GM23338 (cell line): ENCODE measurements at regions not wholly inside any gene's neighbourhood (a gene's known extent, or its start where the extent isn't known, plus 50 kb on each side); places are given as distances from the start of the nearest gene placed in this dataset.

Source experiments
- ATAC-seq: fragments of 200-7000 bp; cut with Tn5 transposase; 3 replicates; pipeline ENCODE4 v1.9.1; 2020
- DNase-seq: peaks from one replicate; pipeline ENCODE4 v3.0.0-alpha.2; 2015; ENCODE audit warnings: low spot score
- H2AFZ ChIP-seq: fragments of 200-600 bp; sonication (generic); 2 replicates; pipeline ENCODE4 v1.8.0; 2016; ENCODE audit warnings: antibody characterized with exemption, mild to moderate bottlenecking, moderate library complexity
- H3F3A ChIP-seq: fragments of 200-600 bp; sonication (generic); replicated peaks from 2 replicates; pipeline ENCODE4 v1.8.0; 2017; ENCODE audit warnings: antibody characterized with exemption, mixed run types, low read depth
- H3K27ac ChIP-seq: fragments of 200-600 bp; sonication (generic); 2 replicates; pipeline ENCODE4 v1.6.1; 2016; ENCODE audit warnings: low read depth
- H3K27me3 ChIP-seq: fragments of 200-600 bp; sonication (generic); 2 replicates; pipeline ENCODE4 v1.8.0; 2016; ENCODE audit warnings: mild to moderate bottlenecking, mixed run types, moderate library complexity; ENCODE audit not compliant: insufficient read depth
- H3K36me3 ChIP-seq: fragments of 200-600 bp; sonication (generic); 2 replicates; pipeline ENCODE4 v1.8.0; 2016; ENCODE audit warnings: mild to moderate bottlenecking; ENCODE audit not compliant: insufficient read depth
- H3K4me1 ChIP-seq: fragments of 200-600 bp; sonication (generic); 2 replicates; pipeline ENCODE4 v1.8.0; 2016; ENCODE audit warnings: mild to moderate bottlenecking, moderate library complexity; ENCODE audit not compliant: insufficient read depth
- H3K4me2 ChIP-seq: fragments of 200-600 bp; sonication (generic); 2 replicates; pipeline ENCODE4 v1.7.1; 2017; ENCODE audit warnings: mixed run types
- H3K4me3 ChIP-seq: fragments of 200-600 bp; sonication (generic); 2 replicates; pipeline ENCODE4 v1.6.1; 2016; ENCODE audit warnings: mixed run types
- H3K79me2 ChIP-seq: fragments of 200-600 bp; sonication (generic); replicated peaks from 2 replicates; pipeline ENCODE4 v1.8.0; 2017; ENCODE audit warnings: mild to moderate bottlenecking; ENCODE audit not compliant: insufficient read depth
- H3K9me2 ChIP-seq: fragments of 200-600 bp; sonication (generic); 2 replicates; pipeline ENCODE4 v1.8.0; 2017; ENCODE audit not compliant: insufficient read depth
- H4K20me1 ChIP-seq: fragments of 200-600 bp; sonication (generic); replicated peaks from 2 replicates; pipeline ENCODE4 v1.8.0; 2017; ENCODE audit warnings: mild to moderate bottlenecking; ENCODE audit not compliant: insufficient read depth
- H3K27ac Mint-ChIP-seq: 2 replicates; pipeline ENCODE4 v1.8.0; 2020; ENCODE audit warnings: inconsistent platforms, mild to moderate bottlenecking, moderate library complexity, mixed read lengths
- H3K27me3 Mint-ChIP-seq: 3 replicates; pipeline ENCODE4 v1.8.0; 2022; ENCODE audit warnings: low read depth, mild to moderate bottlenecking, moderate library complexity, mixed read lengths, inconsistent platforms; ENCODE audit not compliant: insufficient read depth, poor library complexity
- H3K36me3 Mint-ChIP-seq: 3 replicates; pipeline ENCODE4 v1.8.0; 2021; ENCODE audit warnings: low read depth, mild to moderate bottlenecking, inconsistent platforms, moderate library complexity, mixed read lengths
- H3K4me1 Mint-ChIP-seq: 3 replicates; pipeline ENCODE4 v1.8.0; 2020; ENCODE audit warnings: mild to moderate bottlenecking, inconsistent platforms, mixed read lengths
- H3K4me3 Mint-ChIP-seq: 3 replicates; pipeline ENCODE4 v1.8.0; 2021; ENCODE audit warnings: moderate library complexity, mild to moderate bottlenecking, inconsistent platforms, mixed read lengths
- H3K9me3 Mint-ChIP-seq: 3 replicates; pipeline ENCODE4 v1.8.0; 2020; ENCODE audit warnings: moderate library complexity, mild to moderate bottlenecking, inconsistent platforms, mixed read lengths
- CREB1 ChIP-seq: fragments of 250-450 bp; sonication (Bioruptor Pico); IDR thresholded peaks from 2 replicates; pipeline ENCODE4 v1.5.0; 2020; ENCODE audit warnings: low read depth, mild to moderate bottlenecking, moderate library complexity
- ETS1 ChIP-seq: IDR thresholded peaks from 2 replicates; pipeline ENCODE4 v1.6.1; 2016; ENCODE audit warnings: antibody characterized with exemption
- EZH2 ChIP-seq: fragments of 200-600 bp; sonication (generic); IDR thresholded peaks from one replicate; pipeline ENCODE4 v1.8.0; 2017; ENCODE audit warnings: antibody characterized with exemption, mild to moderate bottlenecking, low read depth; ENCODE audit not compliant: unreplicated experiment
- EZH2phosphoT487 ChIP-seq: fragments of 200-600 bp; sonication (generic); IDR thresholded peaks from one replicate; pipeline ENCODE4 v1.8.1; 2018; ENCODE audit warnings: antibody characterized with exemption; ENCODE audit not compliant: unreplicated experiment
- JUNB ChIP-seq: IDR thresholded peaks from one replicate; pipeline ENCODE4 v1.6.1; 2016; ENCODE audit warnings: antibody characterized with exemption; ENCODE audit not compliant: unreplicated experiment
- NANOG ChIP-seq: IDR thresholded peaks from 2 replicates; pipeline ENCODE4 v1.6.1; 2016; ENCODE audit warnings: antibody characterized with exemption, borderline replicate concordance
- REST ChIP-seq: IDR thresholded peaks from one replicate; pipeline ENCODE4 v1.6.1; 2018; ENCODE audit warnings: antibody characterized with exemption; ENCODE audit not compliant: unreplicated experiment
- STAT1 ChIP-seq: IDR thresholded peaks from one replicate; pipeline ENCODE4 v1.6.1; 2016; ENCODE audit warnings: antibody characterized with exemption; ENCODE audit not compliant: unreplicated experiment
- ZNF114 ChIP-seq: fragments of 250-450 bp; sonication (Bioruptor Pico); IDR thresholded peaks from 2 replicates; pipeline ENCODE4 v1.5.0; 2020; ENCODE audit warnings: mild to moderate bottlenecking, moderate library complexity
- ZNF331 ChIP-seq: fragments of 250-450 bp; sonication (Bioruptor Pico); IDR thresholded peaks from 2 replicates; pipeline ENCODE4 v1.5.0; 2020; ENCODE audit warnings: low read depth, mild to moderate bottlenecking, moderate library complexity
- ZNF462 ChIP-seq: fragments of 250-450 bp; sonication (Bioruptor Pico); IDR thresholded peaks from 2 replicates; pipeline ENCODE4 v1.5.0; 2020; ENCODE audit warnings: mild to moderate bottlenecking, moderate library complexity

- Mint-ChIP-seq H3K27ac (no peak overlapping the region), H3K27me3 (no peaks in the 10 kb centered on the region), H3K9me3 (no peaks in the 10 kb centered on the region), H3K4me3 (no peak overlapping the region), H3K4me1 (no peaks in the 10 kb centered on the region), H3K36me3 (no peaks in the 10 kb centered on the region)
- Histone ChIP-seq H3K4me3 (no peak overlapping the region), H3K79me2 (no peaks in the 10 kb centered on the region), H3K36me3 (no peaks in the 10 kb centered on the region), H3K9me2 (no peaks in the 10 kb centered on the region), H3K27me3 (no peaks in the 10 kb centered on the region), H3K4me2 (no peak overlapping the region), H4K20me1 (no peaks in the 10 kb centered on the region), H2AFZ (no peak overlapping the region), H3F3A (no peaks in the 10 kb centered on the region), H3K4me1 (no peaks in the 10 kb centered on the region), H3K27ac (no peak overlapping the region)
- no peak for DNase-seq
- ATAC-seq: no peak
- no peak for TF ChIP-seq ZNF114 (CRISPR knock-in tag)
- TF ChIP-seq EZH2: no peak
- no peak for TF ChIP-seq STAT1
- TF ChIP-seq NANOG: no peak
- no peak for TF ChIP-seq CREB1 (CRISPR knock-in tag)
- no peak for TF ChIP-seq ZNF462
- TF ChIP-seq JUNB: no peak
- TF ChIP-seq EZH2phosphoT487: no peak
- TF ChIP-seq REST: no peak
- no peak for TF ChIP-seq ETS1
- no peak for TF ChIP-seq ZNF331 (CRISPR knock-in tag)
Observed at GRCh38 chr14:80352471-80352870, 141.2 kb upstream of the DIO2 start.
